PFSK-1 (cell line): ENCODE measurements at regions not wholly inside any gene's neighbourhood (a gene's known extent, or its start where the extent isn't known, plus 50 kb on each side); places are given as distances from the start of the nearest gene placed in this dataset.

Source experiments
- POLR2AphosphoS5 ChIP-seq: IDR thresholded peaks from 2 replicates; pipeline ENCODE4 v1.6.1; 2012; ENCODE audit warnings: low read depth, mild to moderate bottlenecking, control low read depth, low read length, moderate library complexity
- SIN3A ChIP-seq: IDR thresholded peaks from 2 replicates; pipeline ENCODE4 v1.6.1; 2012; ENCODE audit warnings: mild to moderate bottlenecking, low read length, moderate library complexity, borderline replicate concordance; ENCODE audit not compliant: insufficient read depth
- TAF1 ChIP-seq: IDR thresholded peaks from 2 replicates; pipeline ENCODE4 v1.6.1; 2012; ENCODE audit warnings: low read length, control low read depth, borderline replicate concordance; ENCODE audit not compliant: insufficient read depth
- TF ChIP-seq, protein P1 (sequence below), 2 experiments: IDR thresholded peaks; 2 replicates each; pipeline versions ENCODE4 v1.6.1 to v1.8.0; 2011 to 2012; ENCODE audit warnings: low read depth in 2 of 2, low read length in 2 of 2, control low read depth in 1 of 2, inconsistent platforms in 1 of 2, mild to moderate bottlenecking in 1 of 2, moderate library complexity in 1 of 2; ENCODE audit not compliant: insufficient read depth in 1 of 2

DNA sequence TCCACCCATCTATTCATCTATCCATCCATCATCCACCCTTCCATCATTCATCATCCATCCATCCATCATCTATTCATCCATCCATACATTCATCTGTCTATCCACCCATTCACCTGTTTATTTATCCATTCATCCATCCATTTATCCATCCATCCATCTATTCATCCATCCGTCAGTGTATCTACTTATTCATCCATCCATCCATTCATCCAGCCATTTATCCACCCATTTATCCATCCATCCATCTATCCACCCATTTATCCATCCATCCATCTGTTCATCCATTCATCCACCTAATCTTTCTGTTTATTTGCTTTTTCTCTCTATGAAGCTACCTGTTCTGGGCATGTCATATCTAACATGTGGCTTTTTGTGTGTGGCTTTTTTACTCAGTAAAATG, 115.4 kb downstream of the CRYAA start:
- TF ChIP-seq, protein P1, sequence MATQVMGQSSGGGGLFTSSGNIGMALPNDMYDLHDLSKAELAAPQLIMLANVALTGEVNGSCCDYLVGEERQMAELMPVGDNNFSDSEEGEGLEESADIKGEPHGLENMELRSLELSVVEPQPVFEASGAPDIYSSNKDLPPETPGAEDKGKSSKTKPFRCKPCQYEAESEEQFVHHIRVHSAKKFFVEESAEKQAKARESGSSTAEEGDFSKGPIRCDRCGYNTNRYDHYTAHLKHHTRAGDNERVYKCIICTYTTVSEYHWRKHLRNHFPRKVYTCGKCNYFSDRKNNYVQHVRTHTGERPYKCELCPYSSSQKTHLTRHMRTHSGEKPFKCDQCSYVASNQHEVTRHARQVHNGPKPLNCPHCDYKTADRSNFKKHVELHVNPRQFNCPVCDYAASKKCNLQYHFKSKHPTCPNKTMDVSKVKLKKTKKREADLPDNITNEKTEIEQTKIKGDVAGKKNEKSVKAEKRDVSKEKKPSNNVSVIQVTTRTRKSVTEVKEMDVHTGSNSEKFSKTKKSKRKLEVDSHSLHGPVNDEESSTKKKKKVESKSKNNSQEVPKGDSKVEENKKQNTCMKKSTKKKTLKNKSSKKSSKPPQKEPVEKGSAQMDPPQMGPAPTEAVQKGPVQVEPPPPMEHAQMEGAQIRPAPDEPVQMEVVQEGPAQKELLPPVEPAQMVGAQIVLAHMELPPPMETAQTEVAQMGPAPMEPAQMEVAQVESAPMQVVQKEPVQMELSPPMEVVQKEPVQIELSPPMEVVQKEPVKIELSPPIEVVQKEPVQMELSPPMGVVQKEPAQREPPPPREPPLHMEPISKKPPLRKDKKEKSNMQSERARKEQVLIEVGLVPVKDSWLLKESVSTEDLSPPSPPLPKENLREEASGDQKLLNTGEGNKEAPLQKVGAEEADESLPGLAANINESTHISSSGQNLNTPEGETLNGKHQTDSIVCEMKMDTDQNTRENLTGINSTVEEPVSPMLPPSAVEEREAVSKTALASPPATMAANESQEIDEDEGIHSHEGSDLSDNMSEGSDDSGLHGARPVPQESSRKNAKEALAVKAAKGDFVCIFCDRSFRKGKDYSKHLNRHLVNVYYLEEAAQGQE (IDR thresholded peaks at IDR 0.05; ENCODE audit: insufficient read depth in 1 of 2, low read depth in 2 of 2, low read length in 2 of 2): no peak
- TF ChIP-seq TAF1 (no peak), POLR2AphosphoS5 (no peak), SIN3A (no peak)
